Ramos (cell line): ENCODE measurements at regions not wholly inside any gene's neighbourhood (a gene's known extent, or its start where the extent isn't known, plus 50 kb on each side); places are given as distances from the start of the nearest gene placed in this dataset.

Experiments
- in situ Hi-C: fragments of 300-500 bp; cut with MboI; formaldehyde crosslinking; loops from one replicate; pipeline ENCODE4 v1.14.3; 2022; ENCODE audit warnings: low sequenced_read_pairs; ENCODE audit not compliant: unreplicated experiment

DNA sequence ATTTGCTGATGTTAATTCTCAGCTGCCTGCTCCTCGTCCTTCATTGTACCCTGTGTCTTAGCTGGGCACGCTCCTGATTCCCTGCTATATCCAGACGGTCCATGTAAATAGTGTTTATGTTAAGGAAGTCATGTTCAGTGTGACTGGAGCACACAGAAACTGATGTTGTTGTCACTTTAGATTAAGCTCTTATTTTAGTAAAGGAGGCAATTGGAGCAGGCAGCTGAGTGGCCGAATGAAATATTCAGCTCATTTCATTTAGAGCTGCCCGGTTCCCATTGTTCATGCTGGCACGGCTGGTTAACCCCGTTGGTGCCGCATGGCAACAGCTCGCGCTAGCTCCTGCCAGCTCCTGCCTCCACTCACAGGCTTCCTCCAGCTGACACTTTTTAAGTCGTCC lies 446.8 kb upstream of the SOX5 start:
- in situ Hi-C loops, result no loop called here

DNA sequence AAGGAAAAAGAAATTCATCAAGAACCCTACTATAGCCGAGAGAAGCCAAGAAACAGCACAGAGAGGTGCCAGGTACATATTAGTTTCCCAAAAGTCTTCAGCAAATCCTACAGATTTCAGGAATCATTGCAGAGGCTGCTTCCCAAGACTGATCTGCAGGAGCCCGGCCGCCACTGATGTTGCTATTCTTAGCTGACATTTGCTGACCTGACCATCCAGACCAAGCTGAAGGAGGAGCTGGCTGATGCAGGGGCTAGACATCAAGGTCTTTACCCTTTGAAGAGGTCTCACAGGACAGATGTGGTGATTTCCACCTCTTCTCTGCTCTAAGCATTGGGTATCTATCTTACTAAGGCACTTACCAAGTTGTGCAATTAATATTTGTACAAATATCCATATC lies 444.8 kb upstream of the SOX5 start:
- in situ Hi-C loops, result no loop called here

DNA sequence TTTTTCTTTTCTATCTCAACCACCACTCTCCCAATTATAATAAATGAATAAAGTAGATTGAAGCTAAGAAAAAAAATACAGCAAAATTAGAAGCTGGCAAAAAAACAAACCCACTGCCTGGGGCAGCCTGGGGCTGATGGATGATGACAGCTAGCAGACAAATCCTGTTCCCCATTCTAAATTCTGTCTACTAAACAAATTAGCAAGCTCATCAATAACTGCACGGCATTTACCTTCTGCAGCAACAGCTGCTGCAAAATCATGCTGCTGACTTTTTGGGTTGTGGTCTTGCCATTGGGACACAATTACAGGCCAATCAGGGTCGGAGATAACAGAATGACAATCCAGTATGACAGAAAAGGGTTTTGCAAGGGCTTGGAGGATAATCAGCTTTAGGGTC lies 443.6 kb upstream of the SOX5 start:
- in situ Hi-C loops, result no loop called here

DNA sequence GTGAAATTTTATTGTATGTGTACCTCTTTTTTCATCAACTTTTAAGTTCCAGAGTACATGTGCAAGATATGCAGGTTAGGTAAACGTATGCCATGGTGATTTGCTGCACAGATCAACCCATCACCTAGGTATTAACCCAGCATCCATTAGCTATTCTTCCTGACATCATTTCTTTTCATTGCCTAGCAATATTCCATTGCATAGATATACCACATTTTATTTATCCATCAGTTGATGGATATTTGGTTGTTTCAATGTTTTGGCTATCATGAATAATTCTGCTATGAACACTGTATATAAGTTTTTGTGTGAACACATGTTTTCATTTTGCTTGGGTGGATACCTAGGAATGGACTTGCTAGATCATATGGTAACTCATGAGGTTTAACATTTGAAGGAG lies 439.9 kb upstream of the SOX5 start:
- in situ Hi-C loops, result no loop called here

DNA sequence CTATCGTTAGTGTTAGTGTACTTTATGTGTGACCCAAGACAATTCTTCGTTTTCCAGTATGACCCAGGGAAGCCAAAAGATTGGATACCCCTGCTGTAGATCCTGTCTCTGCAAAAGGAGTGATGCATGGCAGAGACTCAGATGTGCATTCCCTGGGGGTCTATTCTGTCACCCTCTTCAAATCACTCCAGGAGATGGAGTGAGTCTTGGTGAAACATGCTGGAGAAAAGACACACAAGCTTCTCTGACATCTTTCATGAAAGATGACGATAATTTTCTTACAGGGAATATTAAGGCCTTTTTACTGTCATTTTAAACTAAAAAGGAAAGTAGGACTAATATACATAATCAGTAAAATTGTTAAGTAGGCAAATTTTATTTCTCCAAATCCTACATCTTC lies 437.9 kb upstream of the SOX5 start:
- in situ Hi-C loops, result no loop called here

DNA sequence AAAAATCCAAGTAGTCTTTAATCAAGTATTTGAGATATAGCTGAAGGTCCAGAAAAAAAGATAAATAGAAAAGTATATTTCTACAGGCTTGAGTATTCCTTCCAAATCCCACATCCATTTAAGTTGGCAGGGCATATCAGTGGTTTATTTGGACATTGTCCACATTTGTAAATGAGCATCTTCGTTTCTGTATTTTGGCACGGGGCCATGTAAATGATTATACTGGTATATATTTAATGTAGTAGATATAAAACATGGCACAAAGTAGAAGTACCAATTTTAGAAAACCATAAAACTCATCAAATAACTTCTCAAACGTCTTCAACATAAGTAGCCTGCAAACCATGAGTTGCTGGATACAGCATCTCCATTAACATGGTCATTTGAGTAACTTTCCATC lies 437.4 kb upstream of the SOX5 start:
- in situ Hi-C loops, result no loop called here

DNA sequence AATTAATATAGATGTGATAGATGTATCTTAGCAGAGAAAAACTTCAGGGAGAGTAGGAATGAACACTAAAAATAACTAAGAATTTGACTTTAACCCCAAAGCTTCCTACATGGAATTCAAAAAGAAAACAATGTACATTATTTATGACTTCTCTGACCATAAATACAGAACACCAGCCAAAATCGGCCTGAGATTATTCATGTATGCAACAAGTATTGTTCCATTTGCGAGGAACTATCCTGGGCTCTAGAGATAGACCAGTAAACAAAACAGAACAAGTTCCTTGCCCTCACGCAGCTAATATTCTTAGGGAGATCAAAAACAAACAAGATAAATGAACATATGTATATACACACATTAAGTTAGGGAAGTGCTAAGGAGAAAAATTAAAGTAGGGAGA lies 432.3 kb upstream of the SOX5 start:
- in situ Hi-C loops, result no loop called here

DNA sequence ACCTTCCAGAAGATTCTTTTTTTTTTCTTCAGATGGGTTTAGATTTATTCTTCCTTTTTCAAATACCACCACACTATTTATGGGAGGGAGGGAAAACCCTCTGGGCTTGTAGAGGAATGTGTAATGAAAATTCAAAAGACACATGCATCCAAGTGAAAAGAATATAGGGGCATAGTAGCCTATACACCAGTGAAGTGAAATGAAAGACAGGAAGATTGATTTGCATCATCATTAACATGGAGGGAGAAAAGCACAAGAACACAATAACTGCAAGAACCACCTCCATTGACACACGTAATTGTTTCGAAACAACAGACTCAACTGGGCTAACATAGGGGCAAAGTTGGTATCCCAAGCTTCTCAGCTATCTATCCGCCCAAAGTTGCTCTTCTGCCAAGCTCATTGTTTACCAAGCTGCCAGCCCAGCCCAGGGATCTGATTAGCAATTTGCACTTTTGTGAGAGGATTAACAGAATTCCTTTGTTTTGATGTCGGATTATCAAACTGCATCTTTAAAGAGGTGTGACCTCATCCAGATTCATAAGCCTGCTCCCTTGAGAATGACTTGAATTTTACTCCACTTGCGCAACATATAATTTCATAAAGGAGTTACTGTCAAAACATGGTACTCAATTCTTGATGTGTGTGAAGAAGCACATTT lies 430.5 kb upstream of the SOX5 start:
- in situ Hi-C loops, result no loop called here

DNA sequence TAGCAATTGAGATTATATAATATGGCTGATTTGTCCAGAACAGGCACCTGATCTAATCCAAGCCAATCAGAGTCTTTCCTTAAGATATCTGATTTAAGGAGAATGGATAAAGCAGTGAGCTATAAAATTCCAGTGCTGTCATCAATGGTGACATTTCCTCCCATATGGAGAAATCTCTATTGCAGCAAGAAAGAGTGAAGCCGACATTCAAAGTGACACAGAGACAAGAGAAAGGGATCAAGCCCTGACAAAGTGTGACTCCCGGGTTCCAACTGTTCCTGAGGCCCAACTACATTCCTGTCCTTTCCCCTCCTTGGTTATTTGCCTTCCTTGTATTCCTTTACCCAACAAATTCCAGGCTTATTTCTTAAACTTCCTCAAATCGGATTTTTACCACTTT lies 430.0 kb upstream of the SOX5 start:
- in situ Hi-C loops, result no loop called here

DNA sequence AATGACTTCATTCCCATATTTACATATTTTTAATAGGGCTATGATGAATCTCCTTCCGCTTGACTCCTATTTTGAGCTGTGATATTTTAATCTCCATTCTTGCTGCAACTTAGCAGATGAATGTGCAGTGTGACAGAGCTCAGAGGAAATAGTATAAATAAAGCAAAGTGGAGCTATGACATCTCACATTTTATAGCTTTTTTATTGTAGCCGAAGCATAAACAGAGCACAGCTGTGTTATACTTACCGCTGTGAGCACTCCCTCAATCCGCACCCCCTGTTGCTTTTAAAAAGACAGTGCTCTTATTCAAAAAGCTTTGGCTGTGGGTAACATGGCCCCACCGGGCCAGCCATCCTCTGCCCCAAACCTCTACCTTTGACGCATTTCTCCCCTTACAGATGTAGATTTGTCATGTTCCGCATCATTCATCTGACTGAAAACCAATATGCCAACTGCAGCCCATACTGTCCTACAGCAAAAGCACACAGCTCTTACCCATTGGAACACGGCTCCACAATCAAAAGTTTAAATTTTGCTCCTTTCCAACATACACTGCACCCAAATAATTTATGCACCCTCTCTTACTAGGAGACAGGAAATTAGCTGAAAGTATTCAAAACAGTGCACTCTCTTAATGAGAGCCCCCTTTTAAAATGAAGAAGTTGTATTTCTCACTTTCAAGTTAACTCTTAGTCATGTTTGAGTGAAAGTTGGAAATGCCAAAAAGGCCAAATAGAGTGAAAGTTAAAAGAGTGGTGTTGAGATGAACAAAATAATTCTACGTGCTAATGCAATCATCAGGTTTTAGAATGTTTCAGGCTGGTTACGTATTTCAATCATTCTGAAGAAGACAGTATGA lies 429.3 kb upstream of the SOX5 start:
- in situ Hi-C loops, result no loop called here

DNA sequence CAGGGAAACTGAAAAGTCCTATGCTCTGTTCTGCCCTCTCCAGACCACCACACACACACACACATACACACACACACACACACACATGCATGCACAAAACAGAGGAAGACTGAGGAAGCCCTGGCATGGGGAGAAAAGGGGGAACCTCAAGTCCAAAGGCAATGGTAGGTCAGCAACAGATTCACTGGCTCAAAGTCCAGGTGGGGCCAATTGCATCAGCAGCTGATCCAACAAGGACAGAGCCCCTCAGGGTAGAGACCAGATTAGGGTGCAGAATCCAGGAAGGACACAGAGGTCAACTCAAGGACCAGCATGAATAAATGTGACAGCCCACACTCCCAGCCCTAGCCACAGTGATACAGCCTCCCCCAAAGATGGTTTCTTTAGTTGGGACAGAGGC lies 425.0 kb upstream of the SOX5 start:
- in situ Hi-C loops, result no loop called here

DNA sequence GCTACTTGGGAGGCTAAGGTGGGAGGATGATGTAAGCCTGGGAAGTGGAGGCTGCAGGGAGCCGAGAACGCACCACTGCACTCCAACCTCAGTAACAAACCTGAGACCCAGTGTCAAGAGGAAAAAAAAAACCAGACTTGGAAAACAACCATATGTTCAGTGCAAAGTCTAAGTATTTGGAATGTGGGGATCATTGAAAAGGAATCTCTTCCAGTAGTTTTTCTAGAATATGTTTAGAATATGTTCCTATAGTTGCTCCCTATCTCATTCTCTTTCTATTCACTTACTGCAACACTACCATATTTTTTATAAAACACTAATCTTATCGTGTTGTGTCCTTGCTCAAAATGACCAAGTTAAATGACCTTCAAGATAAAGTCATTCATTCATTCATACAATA lies 423.5 kb upstream of the SOX5 start:
- in situ Hi-C loops, result no loop called here

DNA sequence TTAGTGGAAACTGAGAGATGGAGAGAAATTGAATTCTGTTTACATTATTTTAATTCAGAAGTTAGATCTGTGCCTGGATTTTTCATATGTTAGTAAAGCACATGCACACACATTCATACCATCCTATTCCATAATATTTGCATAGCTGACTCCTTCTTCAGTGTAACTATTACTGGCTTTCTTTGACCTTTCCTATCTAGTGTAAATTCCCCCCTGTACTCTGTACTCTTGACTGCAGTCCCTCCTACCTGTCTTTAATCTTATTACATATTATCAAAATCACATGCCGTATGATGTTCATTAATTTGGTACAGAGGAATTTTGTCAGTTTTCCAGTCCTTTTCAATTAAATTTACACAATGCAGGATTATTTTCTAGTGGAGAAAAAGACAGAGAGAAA lies 417.0 kb upstream of the SOX5 start:
- in situ Hi-C loops, result no loop called here

DNA sequence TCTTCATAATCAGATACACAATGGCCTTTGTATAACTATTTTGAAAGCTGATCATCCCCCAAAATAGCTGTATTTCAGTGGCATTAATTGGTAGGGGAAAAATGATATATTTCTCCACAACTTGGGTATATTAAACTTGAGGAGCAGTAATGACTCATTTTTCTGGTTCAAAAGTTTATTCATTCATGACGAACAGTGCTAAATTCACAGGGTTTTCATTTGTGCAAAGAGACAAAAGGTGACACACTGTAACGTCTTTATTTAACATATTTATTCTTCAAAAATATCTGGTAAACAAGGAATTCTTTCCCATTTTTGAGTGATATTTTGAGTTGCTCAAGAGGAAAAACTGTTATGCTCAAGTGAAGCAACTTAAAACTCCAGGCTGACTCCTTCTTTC lies 415.5 kb upstream of the SOX5 start:
- in situ Hi-C loops, result no loop called here

DNA sequence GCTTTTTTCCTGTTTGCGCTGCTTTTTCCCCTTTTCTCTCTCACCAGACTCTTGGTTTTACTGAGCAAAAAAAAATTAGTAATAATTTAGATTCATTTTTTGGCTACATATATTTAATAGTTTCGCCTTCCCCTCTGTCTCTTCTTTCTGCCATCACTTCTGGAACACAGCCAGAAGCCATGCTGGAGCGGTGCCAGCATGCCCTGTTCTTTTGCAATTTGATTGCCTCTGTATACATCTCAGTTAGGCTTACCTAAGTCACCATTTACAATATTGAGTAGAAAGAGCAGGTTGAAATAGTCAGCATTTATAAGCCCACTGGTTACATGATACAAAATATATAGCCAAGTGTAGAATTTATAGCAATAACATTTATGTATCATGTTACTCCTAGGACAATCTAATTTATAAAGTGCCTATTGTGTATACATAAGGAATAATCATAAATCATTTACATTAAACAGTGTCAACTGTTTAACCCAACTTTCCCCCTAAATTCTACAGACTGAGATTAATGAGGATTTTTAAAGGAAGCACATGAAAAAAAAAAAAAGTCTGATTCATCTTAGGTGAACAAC lies 413.8 kb upstream of the SOX5 start:
- in situ Hi-C loops, result no loop called here

DNA sequence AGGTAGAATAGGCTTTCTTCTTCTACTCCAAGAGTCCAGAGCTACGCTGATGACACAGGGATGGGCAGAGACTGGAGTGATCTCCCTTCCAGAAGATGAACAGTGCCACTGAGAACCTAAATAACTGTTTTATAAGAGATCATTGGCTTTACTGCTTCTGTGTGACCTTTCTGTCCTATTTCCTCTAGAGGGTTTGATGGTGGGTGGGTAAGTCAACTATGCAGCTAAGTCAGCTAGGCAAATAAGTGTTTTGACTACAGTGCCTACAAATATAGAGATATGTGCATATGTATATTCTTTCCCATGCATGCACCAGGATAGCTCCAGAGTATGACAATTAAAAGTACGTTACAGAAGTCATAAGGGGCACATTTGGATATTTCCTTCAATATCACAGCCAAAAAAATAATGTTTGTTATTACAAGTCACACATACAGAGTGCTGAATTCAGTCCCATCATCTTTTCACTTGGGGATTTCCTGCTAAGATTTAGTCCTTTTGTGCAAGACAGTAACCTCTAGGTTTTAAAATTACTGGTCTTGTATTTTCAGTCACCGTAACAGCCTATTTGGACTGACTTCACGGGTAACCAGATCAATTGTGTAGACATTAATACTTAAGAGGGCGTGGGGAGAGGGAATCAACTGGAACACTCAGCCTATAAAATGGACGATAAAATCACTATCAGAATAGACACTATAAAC lies 412.6 kb upstream of the SOX5 start:
- in situ Hi-C loops, result no loop called here

DNA sequence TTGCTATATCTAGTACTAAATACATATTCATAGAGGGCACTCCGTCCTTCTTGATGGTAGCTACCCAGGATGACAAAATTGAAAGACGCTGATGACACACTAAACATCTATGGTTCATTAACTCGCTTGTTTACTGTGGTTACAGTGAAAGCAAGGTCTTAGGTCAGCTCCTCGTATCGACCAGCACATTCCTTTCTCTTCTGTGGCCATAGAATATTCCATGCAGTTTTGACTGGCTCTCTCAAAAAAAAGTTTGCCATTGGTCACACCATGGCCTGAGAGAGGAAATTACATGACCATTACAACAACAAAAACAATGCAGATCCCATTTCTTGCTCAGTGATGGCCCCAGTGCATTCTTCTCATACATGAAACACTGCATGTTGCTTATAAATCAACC lies 411.4 kb upstream of the SOX5 start:
- in situ Hi-C loops, result no loop called here

DNA sequence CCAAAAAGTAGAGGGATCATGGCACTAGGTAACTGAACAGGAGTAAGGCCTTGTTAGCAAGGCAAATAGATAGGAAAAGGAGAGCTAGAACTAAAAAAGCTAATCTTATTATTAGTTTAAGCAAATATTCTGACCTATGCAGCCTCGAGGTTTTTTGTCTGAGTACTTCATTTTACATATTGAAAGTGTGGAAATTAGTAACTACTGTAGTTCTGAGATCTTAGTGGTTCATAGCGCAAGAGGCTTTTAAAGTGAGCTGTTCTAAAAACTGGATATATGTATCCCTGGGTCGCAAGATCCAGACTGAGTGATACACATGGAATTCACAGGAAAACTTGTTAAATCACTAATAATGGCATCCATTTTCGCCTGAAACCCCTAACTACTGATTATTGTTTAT lies 411.0 kb upstream of the SOX5 start:
- in situ Hi-C loops, result no loop called here

DNA sequence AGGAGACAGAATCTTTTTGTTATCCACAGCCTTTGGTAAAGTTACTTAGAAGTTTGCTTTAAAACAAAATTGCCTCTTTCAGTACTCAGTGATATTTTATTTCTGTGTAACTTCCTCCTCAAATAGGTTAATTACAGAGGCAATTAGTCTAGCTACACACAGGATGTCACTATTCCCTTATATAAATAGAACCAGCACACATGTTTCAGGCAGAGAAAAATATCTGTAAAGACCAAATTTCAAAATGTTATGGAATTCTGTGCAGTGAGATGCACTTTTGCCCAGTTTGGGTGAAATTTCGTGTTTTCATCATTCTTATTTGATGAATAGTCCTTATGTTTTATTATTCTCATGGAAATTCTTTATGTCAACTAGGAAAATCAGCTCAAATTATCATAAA lies 410.6 kb upstream of the SOX5 start:
- in situ Hi-C loops, result no loop called here

DNA sequence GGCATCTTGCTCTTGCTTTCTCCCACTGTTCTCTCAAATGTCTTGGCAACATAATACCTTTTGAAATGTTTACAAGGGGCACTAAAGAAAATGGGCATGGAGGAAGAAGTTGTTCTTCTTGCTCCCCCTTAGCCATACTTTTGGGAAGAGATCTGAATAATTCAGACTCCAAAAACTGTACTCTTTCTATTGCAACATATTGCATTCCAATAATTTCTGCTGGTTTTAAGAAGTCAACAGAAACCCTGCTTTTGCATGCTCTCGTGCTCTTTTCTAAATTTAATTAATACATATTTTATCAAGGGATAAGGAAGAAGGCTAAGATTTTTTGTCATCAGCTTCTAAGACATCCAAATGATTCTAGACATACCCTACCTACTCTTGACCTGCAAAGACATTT lies 409.9 kb upstream of the SOX5 start:
- in situ Hi-C loops, result no loop called here

DNA sequence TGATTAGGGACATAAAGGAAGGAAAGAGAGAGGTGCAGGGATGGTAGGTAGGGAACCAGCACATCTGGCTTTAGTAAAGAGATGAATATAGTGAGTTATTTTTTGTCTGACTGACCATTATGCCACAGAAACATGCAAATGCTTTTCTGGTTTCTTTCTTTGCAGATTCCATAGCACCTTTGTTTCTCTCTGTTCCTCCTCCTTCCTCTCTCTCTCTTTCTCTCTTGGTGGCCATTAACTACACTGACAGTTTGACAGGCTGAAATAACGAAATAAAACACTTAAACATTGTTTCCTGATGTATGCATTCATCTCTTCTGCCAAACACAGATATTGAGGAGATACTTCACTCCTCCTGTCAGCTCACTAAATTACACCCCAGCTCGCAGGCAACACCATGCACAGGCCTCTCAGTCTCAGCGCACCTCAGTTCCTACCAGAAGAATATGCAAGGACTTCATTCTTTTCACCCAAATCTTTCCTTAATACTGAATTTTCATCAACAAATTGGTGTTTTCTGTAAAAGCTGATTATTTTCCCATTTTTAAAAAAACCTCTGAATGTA lies 406.9 kb upstream of the SOX5 start:
- in situ Hi-C loops, result no loop called here
